ENCODE measurements at regions not wholly inside any gene's neighbourhood (a gene's known extent, or its start where the extent isn't known, plus 50 kb on each side); places are given as distances from the start of the nearest gene placed in this dataset.

DNA sequence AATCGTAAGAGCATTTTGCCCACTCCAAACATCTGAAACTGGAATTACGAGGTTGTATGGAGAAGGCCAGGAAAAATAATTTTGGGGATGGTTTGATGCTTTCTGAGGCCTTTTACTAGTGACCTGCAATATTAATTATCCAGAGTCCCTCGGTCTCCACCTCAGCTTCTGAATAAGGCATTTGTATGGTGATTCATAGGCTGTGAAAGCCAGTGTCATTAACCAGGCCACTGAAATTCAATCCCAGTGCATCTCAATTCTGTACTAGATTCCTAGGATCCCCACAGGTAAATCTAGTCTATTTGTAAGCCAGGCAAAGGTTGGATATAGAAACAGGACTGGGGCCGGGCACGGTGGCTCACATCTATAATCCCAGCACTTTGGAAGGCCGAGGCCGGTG, 135.4 kb upstream of the RBPJ start:
- Histone ChIP-seq H3K36me3 (ENCODE audit: control insufficient read depth in 2 of 2, insufficient read depth in 2 of 2, low read length in 1 of 2) (no peaks in the 10 kb centered on the region), H3K9me3 (replicated peaks; ENCODE audit: control insufficient read depth, insufficient read depth, low read length) (peaks cover 1% of the 10 kb centered on the region; the same call in 2 of the 3 replicates), H3K4me1 (ENCODE audit: control insufficient read depth, insufficient read depth, low read length) (no peaks in the 10 kb centered on the region), H3K27me3 (replicated peaks in 1 of 2; ENCODE audit: control insufficient read depth in 2 of 2, insufficient read depth in 2 of 2, low read length in 1 of 2) (no peaks in the 10 kb centered on the region), H2AFZ (ENCODE audit: control insufficient read depth, low read depth, low read length) (no peak overlapping the region), H3K27ac (ENCODE audit: control insufficient read depth, insufficient read depth) (no peak overlapping the region), H4K20me1 (ENCODE audit: control insufficient read depth, insufficient read depth) (no peaks in the 10 kb centered on the region), H3K9ac (ENCODE audit: control insufficient read depth, insufficient read depth, low read length) (no peak overlapping the region), H3K4me2 (ENCODE audit: control insufficient read depth, insufficient read depth) (no peak overlapping the region), H3K4me3 (no peak overlapping the region), H3K79me2 (ENCODE audit: control insufficient read depth, insufficient read depth, low read length) (no peaks in the 10 kb centered on the region)
- no peak for ATAC-seq
- WGBS (ENCODE audit: insufficient coverage, insufficient replicate concordance, low lambda C conversion rate, missing lambda C conversion rate) = 94% methylated on average over 7 of the region's 7 CpGs
- ChIA-PET CTCF (no interaction called here), RAD21 (ENCODE audit: unreplicated experiment) (no interaction called here), POLR2A (no interaction called here), SMC1A (ENCODE audit: uncharacterized antibody, unreplicated experiment) (no interaction called here)
- in situ Hi-C loops (cut with MboI) (no loop called here), intact Hi-C loops (cut with micrococcal nuclease; ENCODE audit: unreplicated experiment) (no loop called here)
- DNase-seq (ENCODE audit: low read depth, low spot score) = no peak
- no TSS peak for BruUV-seq (replicated peaks)
- TF ChIP-seq KLF5 (IDR thresholded peaks at IDR 0.05; ENCODE audit: partially characterized antibody) (no peak), BMI1 (IDR thresholded peaks at IDR 0.05; ENCODE audit: borderline replicate concordance) (no peak), CHD4 (IDR thresholded peaks at IDR 0.05) (no peak)
- TF ChIP-seq, protein P1, sequence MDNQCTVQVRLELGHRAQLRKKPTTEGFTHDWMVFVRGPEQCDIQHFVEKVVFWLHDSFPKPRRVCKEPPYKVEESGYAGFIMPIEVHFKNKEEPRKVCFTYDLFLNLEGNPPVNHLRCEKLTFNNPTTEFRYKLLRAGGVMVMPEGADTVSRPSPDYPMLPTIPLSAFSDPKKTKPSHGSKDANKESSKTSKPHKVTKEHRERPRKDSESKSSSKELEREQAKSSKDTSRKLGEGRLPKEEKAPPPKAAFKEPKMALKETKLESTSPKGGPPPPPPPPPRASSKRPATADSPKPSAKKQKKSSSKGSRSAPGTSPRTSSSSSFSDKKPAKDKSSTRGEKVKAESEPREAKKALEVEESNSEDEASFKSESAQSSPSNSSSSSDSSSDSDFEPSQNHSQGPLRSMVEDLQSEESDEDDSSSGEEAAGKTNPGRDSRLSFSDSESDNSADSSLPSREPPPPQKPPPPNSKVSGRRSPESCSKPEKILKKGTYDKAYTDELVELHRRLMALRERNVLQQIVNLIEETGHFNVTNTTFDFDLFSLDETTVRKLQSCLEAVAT (IDR thresholded peaks at IDR 0.05) = no peak
- no peak for FAIRE-seq

DNA sequence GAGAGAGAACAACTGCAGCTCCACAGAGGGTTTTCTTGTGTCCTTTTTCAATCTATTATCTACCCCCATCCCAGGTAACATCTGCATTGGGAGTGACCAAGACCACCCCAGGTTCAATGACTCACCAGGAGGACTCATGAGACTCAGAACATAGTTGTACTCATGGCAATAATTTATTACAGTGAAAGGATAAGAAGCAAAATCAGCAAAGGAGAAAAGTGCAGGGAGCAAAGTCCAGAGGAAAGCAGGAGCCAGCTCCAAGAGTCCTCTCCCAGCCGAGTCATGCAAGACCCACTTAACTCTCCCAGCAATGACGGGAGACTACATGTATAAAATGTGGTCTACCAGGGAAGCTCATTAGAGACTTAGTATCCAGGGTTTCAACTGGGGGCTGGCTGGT, 129.5 kb upstream of the RBPJ start:
- H3K27ac ChIP-seq (ENCODE audit: control insufficient read depth, insufficient read depth) = no peak overlapping the region
- peaks cover 22% of the 10 kb centered on the region for H3K4me1 ChIP-seq (ENCODE audit: control insufficient read depth, insufficient read depth, low read length)
- no peak overlapping the region for H3K9ac ChIP-seq (ENCODE audit: control insufficient read depth, insufficient read depth, low read length)
- WGBS (ENCODE audit: insufficient coverage, insufficient replicate concordance, low lambda C conversion rate, missing lambda C conversion rate) = 89% methylated on average over 2 of the region's 2 CpGs
- no peak for TF ChIP-seq MEF2A (IDR thresholded peaks at IDR 0.05; ENCODE audit: insufficient read depth, low read depth, low read length)
- no peak for TF ChIP-seq RBBP5 (conservative IDR thresholded peaks at IDR 0.05)
- TF ChIP-seq, protein P2, sequence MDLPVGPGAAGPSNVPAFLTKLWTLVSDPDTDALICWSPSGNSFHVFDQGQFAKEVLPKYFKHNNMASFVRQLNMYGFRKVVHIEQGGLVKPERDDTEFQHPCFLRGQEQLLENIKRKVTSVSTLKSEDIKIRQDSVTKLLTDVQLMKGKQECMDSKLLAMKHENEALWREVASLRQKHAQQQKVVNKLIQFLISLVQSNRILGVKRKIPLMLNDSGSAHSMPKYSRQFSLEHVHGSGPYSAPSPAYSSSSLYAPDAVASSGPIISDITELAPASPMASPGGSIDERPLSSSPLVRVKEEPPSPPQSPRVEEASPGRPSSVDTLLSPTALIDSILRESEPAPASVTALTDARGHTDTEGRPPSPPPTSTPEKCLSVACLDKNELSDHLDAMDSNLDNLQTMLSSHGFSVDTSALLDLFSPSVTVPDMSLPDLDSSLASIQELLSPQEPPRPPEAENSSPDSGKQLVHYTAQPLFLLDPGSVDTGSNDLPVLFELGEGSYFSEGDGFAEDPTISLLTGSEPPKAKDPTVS (IDR thresholded peaks at IDR 0.05; ENCODE audit: low read depth, low read length) = no peak
- RAD21 ChIA-PET (ENCODE audit: unreplicated experiment) = no interaction called here
- no peaks in the 10 kb centered on the region for H3K36me3 ChIP-seq (ENCODE audit: control insufficient read depth in 2 of 2, insufficient read depth in 2 of 2, low read length in 1 of 2)
- no peak overlapping the region for H3K4me3 ChIP-seq
- CTCF ChIA-PET = no interaction called here
- FAIRE-seq = no peak
- no peaks in the 10 kb centered on the region for H3K79me2 ChIP-seq (ENCODE audit: control insufficient read depth, insufficient read depth, low read length)
- H3K9me3 ChIP-seq (replicated peaks; ENCODE audit: control insufficient read depth, insufficient read depth, low read length) = no peaks in the 10 kb centered on the region
- no peaks in the 10 kb centered on the region for H3K27me3 ChIP-seq (replicated peaks in 1 of 2; ENCODE audit: control insufficient read depth in 2 of 2, insufficient read depth in 2 of 2, low read length in 1 of 2)
- intact Hi-C loops (cut with micrococcal nuclease; ENCODE audit: unreplicated experiment) (loop anchor here (5.0 kb wide), 1 partner anchor 109 kb away; no protein-coding TSS in a partner anchor), in situ Hi-C loops (cut with MboI) (no loop called here)
- no peak overlapping the region for H3K4me2 ChIP-seq (ENCODE audit: control insufficient read depth, insufficient read depth)
- no peak for ATAC-seq
- POLR2A ChIA-PET = interaction anchor here (0.8 to 1.2 kb wide), 2 partner anchors 14 to 115 kb away, joined by 3 to 4 read pairs; no protein-coding TSS in a partner anchor
- no peak overlapping the region for H2AFZ ChIP-seq (ENCODE audit: control insufficient read depth, low read depth, low read length)
- BruUV-seq (replicated peaks) = no TSS peak
- no peaks in the 10 kb centered on the region for H4K20me1 ChIP-seq (ENCODE audit: control insufficient read depth, insufficient read depth)
- SMC1A ChIA-PET (ENCODE audit: uncharacterized antibody, unreplicated experiment) = interaction anchor here (0.5 to 1.8 kb wide), 5 partner anchors 10 to 807 kb away, joined by 3 to 5 read pairs (median 3); no protein-coding TSS in a partner anchor
- DNase-seq (ENCODE audit: low read depth, low spot score) = no peak
